Stimulated activated naive CD8-positive, alpha-beta T cell treated with anti-CD3 and anti-CD28 coated beads, Interleukin-15, Interleukin-2, amounts not matched to agents 100 ng/mL and 50 ng/mL, for 24 hours (primary cell): ENCODE measurements at regions not wholly inside any gene's neighbourhood (a gene's known extent, or its start where the extent isn't known, plus 50 kb on each side); places are given as distances from the start of the nearest gene placed in this dataset.
"Not testable (repeated sequence)": the region's sequence is repeated elsewhere in the genome, so short reads cannot be mapped to it uniquely, and the experiment has no call there.

ENCODE experiments used
- H3K27ac Mint-ChIP-seq: one replicate; pipeline ENCODE4 v1.8.0; 2021; ENCODE audit warnings: mild to moderate bottlenecking, mixed read lengths
- H3K27me3 Mint-ChIP-seq: one replicate; pipeline ENCODE4 v1.8.0; 2021; ENCODE audit warnings: mixed read lengths
- H3K36me3 Mint-ChIP-seq: one replicate; pipeline ENCODE4 v1.8.0; 2021; ENCODE audit warnings: low read depth, mixed read lengths
- H3K4me1 Mint-ChIP-seq: one replicate; pipeline ENCODE4 v1.8.0; 2021; ENCODE audit warnings: low read depth, mixed read lengths
- H3K4me3 Mint-ChIP-seq: one replicate; pipeline ENCODE4 v1.8.0; 2021; ENCODE audit warnings: mild to moderate bottlenecking, mixed read lengths
- H3K9me3 Mint-ChIP-seq: one replicate; pipeline ENCODE4 v1.8.0; 2021; ENCODE audit warnings: mixed read lengths

DNA sequence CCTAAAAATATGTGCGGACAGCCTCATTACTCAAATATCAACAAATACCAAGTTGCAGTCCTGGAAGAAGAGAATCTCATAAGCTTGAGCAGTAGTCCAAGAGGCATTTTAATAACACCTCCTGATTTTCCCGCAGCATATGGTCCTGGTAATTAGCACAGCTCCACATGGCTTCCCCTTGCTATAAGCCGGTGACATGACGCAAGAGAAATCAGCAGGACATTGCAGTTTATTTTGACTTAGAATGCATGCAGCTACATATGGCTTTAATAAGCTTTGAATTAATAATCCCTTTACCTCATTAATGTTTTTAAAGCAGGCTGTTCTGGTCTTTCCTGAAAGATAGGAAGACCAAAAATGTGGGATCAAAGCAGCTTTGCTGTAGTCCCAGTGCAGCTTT, 137.6 kb downstream of the RAMP3 start:
- Mint-ChIP-seq H3K36me3 (no peaks in the 10 kb centered on the region), H3K4me3 (no peak overlapping the region), H3K27me3 (peaks cover 39% of the 10 kb centered on the region), H3K9me3 (no peaks in the 10 kb centered on the region), H3K27ac (no peak overlapping the region), H3K4me1 (no peaks in the 10 kb centered on the region)

DNA sequence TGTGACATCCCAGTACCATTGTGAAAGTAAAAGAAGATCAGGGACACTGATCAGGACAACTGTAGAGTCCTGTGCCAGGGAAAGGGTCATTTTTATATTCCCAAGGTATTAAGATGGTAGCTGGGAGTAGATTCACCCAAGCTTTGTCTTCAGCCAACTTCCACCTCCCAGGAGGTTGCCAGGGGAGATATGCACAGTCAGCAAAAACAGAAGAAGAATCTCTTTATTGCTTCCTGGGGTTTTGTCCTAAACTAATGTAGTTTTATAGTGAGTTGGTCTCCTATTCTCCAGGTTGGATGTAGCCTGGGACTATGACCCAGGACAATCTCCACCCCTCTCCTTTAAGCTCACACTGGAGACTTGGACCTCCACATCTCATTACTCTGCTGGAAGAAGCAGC, 139.2 kb downstream of the RAMP3 start:
- Mint-ChIP-seq H3K4me1 (no peaks in the 10 kb centered on the region), H3K27me3 (peaks cover 55% of the 10 kb centered on the region), H3K36me3 (no peaks in the 10 kb centered on the region), H3K27ac (no peak overlapping the region), H3K9me3 (no peaks in the 10 kb centered on the region), H3K4me3 (no peak overlapping the region)

DNA sequence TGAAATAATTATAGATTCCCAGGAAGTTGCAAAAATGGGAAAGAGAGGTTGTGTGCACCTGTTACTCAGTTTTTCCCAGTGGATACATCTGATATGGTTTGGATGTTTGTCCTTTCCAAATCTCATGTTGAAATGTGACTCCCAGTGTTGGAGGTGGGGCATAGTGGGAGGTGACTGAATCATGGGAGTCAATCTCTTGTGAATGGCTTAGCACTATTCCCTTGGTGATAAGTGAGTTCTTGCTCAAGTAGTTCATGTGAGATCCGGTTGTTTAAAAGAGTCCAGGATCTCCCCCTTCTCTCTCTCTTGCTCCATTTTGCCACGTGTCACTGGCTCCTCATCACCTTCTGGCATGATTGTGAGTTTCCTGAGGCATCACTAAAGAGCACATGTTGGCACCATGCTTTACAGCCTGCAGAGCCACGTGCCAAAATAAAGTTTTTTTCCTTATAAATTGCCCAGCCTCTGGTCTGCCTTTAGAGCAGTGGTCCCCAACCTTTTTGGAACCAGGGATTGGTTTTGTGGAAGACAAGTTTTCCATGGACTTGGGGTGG, 149.2 kb downstream of the RAMP3 start:
- peaks cover 15% of the 10 kb centered on the region for H3K9me3 Mint-ChIP-seq
- no peaks in the 10 kb centered on the region for H3K36me3 Mint-ChIP-seq

DNA sequence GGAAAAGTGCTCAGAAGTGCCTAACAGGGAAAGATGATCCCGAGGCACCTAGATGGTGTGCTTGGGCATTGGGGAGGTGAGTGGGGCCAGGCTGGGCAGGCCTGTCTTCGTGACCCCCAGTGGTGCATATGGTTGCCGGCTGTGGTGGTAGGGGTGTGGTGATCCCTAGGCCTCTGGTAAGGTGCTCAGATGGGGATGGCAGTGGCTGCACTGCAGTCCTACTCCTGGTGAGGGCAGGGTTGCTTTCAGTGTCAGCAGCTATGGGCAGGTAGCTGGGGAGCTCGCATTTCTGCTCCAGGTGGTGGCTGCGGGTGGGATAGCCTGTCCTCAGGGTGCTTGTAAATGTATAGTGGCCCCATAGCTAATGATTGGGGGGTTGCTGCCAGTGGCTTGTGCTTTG, 154.0 kb downstream of the RAMP3 start:
- Mint-ChIP-seq H3K36me3 (no peaks in the 10 kb centered on the region), H3K4me1 (no peaks in the 10 kb centered on the region), H3K9me3 (peaks cover 15% of the 10 kb centered on the region), H3K4me3 (no peak overlapping the region), H3K27me3 (peaks cover 20% of the 10 kb centered on the region), H3K27ac (no peak overlapping the region)

More for the DNA sequence above, 149.2 kb downstream of the RAMP3 start:
- Mint-ChIP-seq H3K27me3 (peaks cover 5% of the 10 kb centered on the region), H3K4me1 (no peaks in the 10 kb centered on the region), H3K4me3 (no peak overlapping the region), H3K27ac (no peak overlapping the region)

DNA sequence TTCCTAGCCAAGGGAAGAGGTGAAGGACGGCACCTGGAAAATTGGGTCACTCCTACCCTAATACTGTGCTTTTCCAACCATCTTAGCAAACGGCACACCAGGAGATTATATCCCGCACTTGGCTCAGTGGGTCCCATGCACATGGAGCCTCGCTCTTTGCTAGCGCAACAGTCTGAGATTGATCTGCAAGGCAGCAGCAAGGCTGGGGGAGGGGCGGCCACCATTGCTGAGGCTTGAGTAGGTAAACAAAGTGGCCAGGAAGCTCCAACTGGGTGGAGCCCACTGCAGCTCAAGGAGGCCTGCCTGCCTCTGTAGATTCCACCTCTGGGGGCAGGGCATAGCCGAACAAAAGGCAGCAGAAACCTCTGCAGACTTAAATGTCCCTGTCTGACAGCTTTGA, 157.9 kb downstream of the RAMP3 start:
- not testable (repeated sequence) for H3K27ac Mint-ChIP-seq, H3K36me3 Mint-ChIP-seq, H3K9me3 Mint-ChIP-seq, H3K4me3 Mint-ChIP-seq, H3K4me1 Mint-ChIP-seq
- peaks cover 24% of the 10 kb centered on the region for H3K27me3 Mint-ChIP-seq

DNA sequence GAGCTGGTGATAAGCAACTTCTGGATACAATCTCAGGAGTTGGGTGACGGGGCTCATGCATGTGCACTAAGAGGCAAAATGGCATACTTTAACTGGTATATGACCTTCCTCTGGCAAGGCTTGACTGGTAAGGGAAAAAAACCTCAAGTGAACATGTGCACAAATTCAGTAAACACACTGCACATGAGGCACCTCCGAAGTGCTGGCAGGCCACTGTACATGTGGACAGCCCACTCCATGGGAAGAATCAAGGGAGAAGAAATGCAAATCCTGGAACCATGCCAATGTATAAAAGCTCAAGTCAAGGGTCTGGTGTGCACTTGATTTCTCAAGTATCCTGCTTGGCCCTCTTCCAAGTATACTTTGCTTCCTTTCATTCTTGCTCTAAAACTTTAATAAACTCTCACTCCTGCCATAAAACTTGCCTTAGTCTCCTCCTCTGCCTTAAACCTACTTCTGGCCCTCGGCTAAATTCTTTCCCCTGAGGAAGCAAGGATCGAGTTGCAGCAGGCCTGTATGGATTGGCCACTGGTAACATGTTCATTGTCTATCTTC, 167.2 kb downstream of the RAMP3 start:
- peaks cover 3% of the 10 kb centered on the region for H3K9me3 Mint-ChIP-seq
- no peaks in the 10 kb centered on the region for H3K36me3 Mint-ChIP-seq
- H3K27ac Mint-ChIP-seq: no peak overlapping the region
- no peaks in the 10 kb centered on the region for H3K4me1 Mint-ChIP-seq
- H3K4me3 Mint-ChIP-seq: no peak overlapping the region
- peaks cover 3% of the 10 kb centered on the region for H3K27me3 Mint-ChIP-seq

DNA sequence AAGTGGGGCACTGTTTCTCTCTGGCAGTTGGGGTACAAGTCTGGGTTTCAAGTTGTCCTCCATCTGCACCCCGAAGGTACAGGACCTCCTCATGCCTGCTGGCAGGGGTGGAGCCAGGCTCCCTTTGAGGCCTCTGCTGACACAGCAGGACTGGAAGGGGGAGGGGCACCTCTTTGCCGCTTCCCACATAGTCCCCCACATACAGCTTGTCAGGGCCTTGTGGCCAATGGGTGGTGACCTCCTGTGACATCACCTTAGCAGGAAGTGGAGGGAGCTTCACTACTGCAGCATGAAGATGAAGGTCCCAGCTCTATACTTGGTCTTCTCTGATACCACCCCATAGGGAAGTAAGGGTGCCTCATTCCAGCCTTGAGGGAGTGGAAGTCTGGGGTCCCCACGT, 167.8 kb downstream of the RAMP3 start:
- H3K36me3 Mint-ChIP-seq: no peaks in the 10 kb centered on the region
- peaks cover 3% of the 10 kb centered on the region for H3K27me3 Mint-ChIP-seq
- no peak overlapping the region for H3K4me3 Mint-ChIP-seq
- H3K4me1 Mint-ChIP-seq: no peaks in the 10 kb centered on the region
- peaks cover 3% of the 10 kb centered on the region for H3K9me3 Mint-ChIP-seq
- no peak overlapping the region for H3K27ac Mint-ChIP-seq

DNA sequence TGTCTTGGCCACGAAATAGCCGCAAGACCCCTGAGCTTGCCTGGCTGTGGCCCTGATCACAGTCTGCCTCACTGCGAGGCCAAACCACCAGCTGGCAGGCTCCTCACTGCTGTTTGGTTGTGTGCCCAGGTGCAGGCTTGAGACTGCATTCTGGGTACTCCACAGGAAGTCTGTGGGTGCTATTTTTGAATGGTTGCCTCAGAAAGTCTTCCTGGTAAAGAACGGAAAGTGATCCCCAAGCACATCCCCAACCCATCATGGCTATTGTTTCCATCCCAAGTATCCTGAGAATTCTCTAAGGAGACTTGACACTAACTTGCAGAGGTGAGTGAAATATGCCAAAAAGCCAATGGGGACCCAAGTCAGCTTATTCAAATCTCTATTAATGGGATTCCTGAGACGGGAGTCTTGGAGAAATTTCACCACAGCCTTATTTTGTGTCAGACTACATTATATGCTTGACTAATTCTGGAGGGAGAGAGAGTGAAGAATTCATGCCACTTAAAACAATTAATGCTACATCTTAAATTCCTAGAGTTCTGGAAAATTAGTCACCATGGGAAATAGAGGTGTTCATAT, 170.9 kb downstream of the RAMP3 start:
- no peaks in the 10 kb centered on the region for H3K36me3 Mint-ChIP-seq
- H3K4me3 Mint-ChIP-seq: no peak overlapping the region
- H3K27ac Mint-ChIP-seq: no peak overlapping the region
- H3K4me1 Mint-ChIP-seq: no peaks in the 10 kb centered on the region
- peaks cover 10% of the 10 kb centered on the region for H3K9me3 Mint-ChIP-seq
- H3K27me3 Mint-ChIP-seq: peaks cover 20% of the 10 kb centered on the region

DNA sequence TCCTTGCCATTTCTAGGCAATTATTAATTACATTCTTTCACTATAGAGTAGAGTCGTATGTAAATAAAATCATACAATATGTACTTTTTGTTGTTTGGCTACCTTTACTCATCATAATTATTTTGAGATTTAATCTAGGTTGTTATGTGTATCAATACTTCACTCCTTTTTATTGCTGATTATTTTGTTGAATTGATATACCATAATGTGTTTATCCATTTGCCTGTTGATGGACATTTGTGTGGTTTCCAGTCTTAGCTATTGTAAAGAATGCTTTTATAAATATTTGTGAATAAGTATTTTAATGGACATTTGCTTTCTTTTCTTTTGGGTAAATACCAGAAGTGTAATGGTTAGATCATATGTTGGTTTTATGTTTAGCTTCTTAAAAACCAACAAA, 174.0 kb downstream of the RAMP3 start:
- H3K36me3 Mint-ChIP-seq: no peaks in the 10 kb centered on the region
- H3K4me3 Mint-ChIP-seq: no peak overlapping the region
- no peaks in the 10 kb centered on the region for H3K4me1 Mint-ChIP-seq
- peaks cover 21% of the 10 kb centered on the region for H3K9me3 Mint-ChIP-seq
- H3K27ac Mint-ChIP-seq: no peak overlapping the region
- H3K27me3 Mint-ChIP-seq: peaks cover 48% of the 10 kb centered on the region

DNA sequence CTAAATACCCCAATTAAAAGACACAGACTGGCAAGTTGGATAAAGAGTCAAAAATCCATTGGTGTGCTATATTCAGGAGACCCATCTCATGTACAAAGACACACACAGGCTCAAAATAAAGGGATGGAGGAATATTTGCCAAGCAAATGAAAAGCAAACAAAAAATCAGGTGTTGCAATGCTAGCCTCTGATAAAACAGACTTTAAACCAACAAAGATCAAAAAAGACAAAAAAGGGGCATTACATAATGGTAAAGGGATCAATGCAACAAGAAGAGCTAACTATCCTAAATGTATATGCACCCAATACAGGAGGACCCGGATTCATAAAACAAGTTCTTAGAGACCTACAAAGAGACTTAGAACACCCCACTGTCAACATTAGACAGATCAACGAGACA, 177.4 kb downstream of the RAMP3 start:
- H3K4me3 Mint-ChIP-seq, H3K27ac Mint-ChIP-seq, H3K4me1 Mint-ChIP-seq, H3K36me3 Mint-ChIP-seq: not testable (repeated sequence)
- Mint-ChIP-seq H3K27me3 (peaks cover 52% of the 10 kb centered on the region), H3K9me3 (peaks cover 18% of the 10 kb centered on the region)

DNA sequence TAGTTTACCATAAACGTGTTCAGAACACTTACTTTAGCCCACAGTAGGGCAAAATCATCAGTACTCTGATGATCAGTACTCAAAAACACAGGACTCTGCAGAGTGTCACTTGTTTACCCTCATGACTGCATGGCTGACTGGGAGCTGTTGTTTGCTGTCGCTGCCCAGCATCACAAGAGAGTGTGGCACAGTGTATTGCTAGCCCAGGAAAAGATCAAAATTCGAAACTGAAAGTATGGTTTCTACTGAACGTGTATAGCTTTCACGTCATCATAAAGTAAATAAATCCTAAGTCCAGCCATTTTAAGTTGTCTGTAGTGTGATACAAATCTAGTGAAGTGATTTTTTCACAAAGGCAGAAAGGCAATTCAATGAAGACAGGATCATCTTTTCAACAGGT, 184.6 kb downstream of the RAMP3 start:
- no peaks in the 10 kb centered on the region for H3K4me1 Mint-ChIP-seq

DNA sequence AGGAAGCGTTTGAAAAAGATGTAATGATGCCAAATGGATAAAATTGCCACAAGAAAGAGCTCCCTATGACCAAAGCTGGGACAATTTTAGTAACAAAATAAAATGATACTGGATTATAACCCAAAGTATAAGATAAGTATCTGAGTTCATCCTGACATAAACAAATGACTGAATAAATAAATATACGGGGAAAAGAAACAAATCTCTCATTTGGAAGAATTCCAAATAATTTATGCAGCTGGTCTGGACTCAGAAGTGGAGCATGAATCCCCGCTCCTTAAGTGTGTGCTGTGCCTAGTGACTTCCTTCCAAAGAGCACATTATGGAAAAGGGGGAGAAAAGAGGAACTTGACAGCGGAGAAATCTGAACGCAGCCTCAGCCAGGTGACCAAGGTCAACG, 186.2 kb downstream of the RAMP3 start:
- Mint-ChIP-seq H3K4me3 (no peak overlapping the region), H3K9me3 (no peaks in the 10 kb centered on the region), H3K4me1 (no peaks in the 10 kb centered on the region), H3K27ac (no peak overlapping the region), H3K36me3 (no peaks in the 10 kb centered on the region), H3K27me3 (peaks cover 10% of the 10 kb centered on the region)

More for the DNA sequence above, 184.6 kb downstream of the RAMP3 start:
- H3K4me3 Mint-ChIP-seq: no peak overlapping the region
- H3K27me3 Mint-ChIP-seq: peaks cover 12% of the 10 kb centered on the region
- no peaks in the 10 kb centered on the region for H3K9me3 Mint-ChIP-seq
- no peaks in the 10 kb centered on the region for H3K36me3 Mint-ChIP-seq
- no peak overlapping the region for H3K27ac Mint-ChIP-seq

DNA sequence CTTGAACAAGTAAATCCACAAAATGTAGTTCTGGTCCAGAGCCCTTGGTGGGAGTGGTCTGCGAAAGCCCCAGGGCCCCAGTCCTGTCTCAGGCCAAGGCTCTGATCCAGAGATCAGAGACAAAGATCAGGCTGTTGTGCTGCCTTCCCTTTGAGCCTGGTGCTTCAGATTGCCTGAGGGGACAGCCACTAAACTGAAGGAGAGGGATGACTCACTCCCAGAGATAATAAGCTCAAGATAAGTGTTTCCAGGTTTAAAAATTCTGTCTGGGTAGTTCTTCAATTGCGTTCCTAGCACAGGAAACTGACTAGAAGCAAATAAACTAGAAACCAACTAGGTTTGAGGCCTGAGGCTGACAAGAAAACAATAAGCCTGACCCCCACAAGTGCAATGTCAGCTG, 190.2 kb downstream of the RAMP3 start:
- no peaks in the 10 kb centered on the region for H3K9me3 Mint-ChIP-seq
- no peak overlapping the region for H3K27ac Mint-ChIP-seq
- H3K4me3 Mint-ChIP-seq: no peak overlapping the region
- H3K36me3 Mint-ChIP-seq: no peaks in the 10 kb centered on the region
- H3K4me1 Mint-ChIP-seq: no peaks in the 10 kb centered on the region
- H3K27me3 Mint-ChIP-seq: peaks cover 19% of the 10 kb centered on the region

DNA sequence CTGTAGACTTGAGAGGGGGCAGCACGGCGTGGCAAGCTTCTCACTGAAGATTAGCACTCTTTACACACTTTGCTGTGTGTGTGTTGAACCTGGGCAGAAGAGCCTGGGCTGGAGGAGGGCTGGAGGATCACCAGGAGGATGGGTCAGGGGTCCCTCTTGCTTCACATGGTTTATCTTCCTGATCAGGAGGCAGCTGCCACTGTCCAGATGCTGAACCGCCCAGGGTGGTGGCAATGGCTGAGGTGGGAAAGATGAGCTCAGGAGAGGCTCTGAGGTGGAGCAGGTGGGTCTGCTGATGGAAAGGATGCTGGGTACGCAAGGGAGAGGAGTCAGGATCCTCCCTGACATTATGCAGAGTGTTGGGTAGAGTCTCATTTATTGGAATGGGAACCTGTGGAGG, 191.5 kb downstream of the RAMP3 start:
- no peaks in the 10 kb centered on the region for H3K36me3 Mint-ChIP-seq
- no peaks in the 10 kb centered on the region for H3K9me3 Mint-ChIP-seq
- H3K4me1 Mint-ChIP-seq: no peaks in the 10 kb centered on the region
- H3K27me3 Mint-ChIP-seq: peaks cover 22% of the 10 kb centered on the region
- no peak overlapping the region for H3K27ac Mint-ChIP-seq
- no peak overlapping the region for H3K4me3 Mint-ChIP-seq

DNA sequence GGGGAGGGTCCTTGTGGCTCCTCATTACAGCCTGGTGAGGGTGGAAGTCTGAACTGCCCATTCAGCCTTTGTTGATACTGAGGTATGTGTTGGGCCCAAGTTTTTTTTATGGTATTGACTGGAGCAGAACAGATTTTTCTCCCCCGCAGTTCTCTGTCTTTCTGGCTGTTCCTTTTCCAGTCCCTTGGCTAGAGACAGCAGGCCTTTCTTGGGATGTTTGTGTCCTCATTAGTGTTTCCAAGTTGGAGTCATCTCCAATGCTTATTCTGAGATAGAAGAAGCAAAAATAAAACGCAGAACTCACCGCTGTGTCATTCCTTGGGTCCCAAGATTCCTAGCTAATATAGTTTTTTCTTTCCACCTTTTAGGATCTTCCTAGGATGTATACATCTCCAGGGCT, 193.3 kb downstream of the RAMP3 start:
- Mint-ChIP-seq H3K4me1 (no peaks in the 10 kb centered on the region), H3K27ac (no peak overlapping the region), H3K9me3 (no peaks in the 10 kb centered on the region), H3K27me3 (peaks cover 23% of the 10 kb centered on the region), H3K4me3 (no peak overlapping the region), H3K36me3 (no peaks in the 10 kb centered on the region)

DNA sequence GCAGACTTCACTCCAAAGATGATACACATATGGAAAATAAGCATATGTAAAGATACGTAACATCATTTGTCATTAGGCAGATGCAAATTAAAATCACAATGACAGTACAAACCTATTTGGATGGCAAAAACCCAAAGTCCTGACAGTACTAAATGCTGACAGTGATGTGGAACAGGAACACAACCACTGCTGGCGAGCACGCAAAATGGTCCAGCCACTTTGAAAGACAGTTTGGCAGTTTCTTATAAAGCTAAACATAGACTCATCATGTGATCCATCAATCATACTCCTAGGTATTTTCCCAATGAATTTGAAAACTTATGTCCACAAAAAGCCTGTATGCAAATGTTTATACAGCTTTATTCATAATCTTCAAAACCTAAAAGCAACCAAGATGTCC, 200.7 kb downstream of the RAMP3 start:
- peaks cover 17% of the 10 kb centered on the region for H3K27me3 Mint-ChIP-seq
- H3K9me3 Mint-ChIP-seq: no peaks in the 10 kb centered on the region
- no peaks in the 10 kb centered on the region for H3K4me1 Mint-ChIP-seq
- no peak overlapping the region for H3K4me3 Mint-ChIP-seq
- H3K36me3 Mint-ChIP-seq: no peaks in the 10 kb centered on the region
- H3K27ac Mint-ChIP-seq: no peak overlapping the region
